GM12873 (cell line): ENCODE measurements at regions not wholly inside any gene's neighbourhood (a gene's known extent, or its start where the extent isn't known, plus 50 kb on each side); places are given as distances from the start of the nearest gene placed in this dataset.

Source experiments
- CTCF ChIP-seq: IDR thresholded peaks from 2 replicates; pipeline ENCODE4 v1.5.1; 2012; ENCODE audit warnings: low read depth, mild to moderate bottlenecking, moderate library complexity, low read length, control low read depth; ENCODE audit not compliant: insufficient read depth; ENCODE audit errors: missing control alignments

DNA sequence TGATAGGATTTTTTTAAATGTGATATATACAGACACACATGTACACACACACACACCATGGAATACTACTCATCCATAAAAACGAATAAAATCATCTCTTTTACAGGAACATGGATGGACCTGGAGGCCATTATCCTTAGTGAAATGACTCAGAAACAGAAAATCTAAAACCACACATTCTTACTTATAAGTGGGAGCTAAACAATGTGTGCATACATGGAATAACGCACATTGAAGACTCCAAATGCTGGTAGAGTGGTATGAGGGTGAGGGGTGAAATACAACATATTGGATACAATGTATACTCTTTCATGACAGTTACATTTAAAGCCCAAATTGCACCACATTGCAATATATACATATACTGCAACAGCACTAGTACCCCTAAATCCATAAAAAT, 120.2 kb upstream of the ADGRL3 start:
- no peak for TF ChIP-seq CTCF

- no peak for TF ChIP-seq CTCF
Measured at GRCh38 chr4:61085534-61085933, 114.6 kb upstream of the ADGRL3 start.

- TF ChIP-seq CTCF: no peak
Measured at GRCh38 chr4:61086357-61086756, 113.8 kb upstream of the ADGRL3 start.

- no peak for TF ChIP-seq CTCF
Measured at GRCh38 chr4:61086979-61087378, 113.1 kb upstream of the ADGRL3 start.

DNA sequence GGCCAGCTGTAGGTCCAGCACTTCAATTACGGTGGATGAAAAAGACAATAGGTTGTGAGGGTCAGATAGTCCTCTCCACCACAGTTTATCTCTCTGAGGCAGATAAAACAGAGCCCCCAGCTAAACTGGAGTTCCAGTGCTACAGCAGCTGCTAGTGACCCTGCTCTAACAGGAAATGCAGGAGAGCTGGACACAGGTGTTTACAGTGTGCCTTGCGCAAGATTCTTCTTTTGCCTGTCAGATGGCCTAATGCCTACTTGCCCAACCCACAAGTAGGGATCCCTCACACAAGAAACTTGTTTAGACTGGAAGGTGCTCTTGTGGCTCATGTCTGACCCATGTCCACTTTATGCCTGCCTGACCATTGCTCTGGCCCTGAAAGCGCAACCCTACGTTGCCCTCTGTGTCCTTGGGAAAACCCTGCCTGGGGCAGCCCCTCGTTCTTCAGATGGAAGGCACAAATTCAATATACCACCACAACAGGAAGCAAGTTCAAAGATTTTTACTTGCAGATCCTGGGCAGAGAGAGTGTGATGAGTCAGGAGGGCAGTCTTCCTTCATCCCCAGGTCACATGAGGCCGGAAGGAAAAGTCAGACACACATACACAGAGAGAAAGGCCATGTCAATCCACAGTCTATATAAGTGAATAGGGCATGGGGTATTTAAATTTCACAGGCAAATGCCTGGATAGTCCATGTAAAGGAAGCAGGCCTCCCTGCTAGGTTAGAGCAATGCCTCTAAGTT, 105.1 kb upstream of the ADGRL3 start:
- no peak for TF ChIP-seq CTCF

- no peak for TF ChIP-seq CTCF
Measured at GRCh38 chr4:61128682-61129081, 71.4 kb upstream of the ADGRL3 start.

GRCh38 chr4:61129971-61130370, 70.2 kb upstream of the ADGRL3 start:
- TF ChIP-seq CTCF: no peak

- TF ChIP-seq CTCF: no peak
Measured at GRCh38 chr4:61143461-61143860, 56.7 kb upstream of the ADGRL3 start.
